Epidermal melanocyte (primary cell): ENCODE measurements at regions not wholly inside any gene's neighbourhood (a gene's known extent, or its start where the extent isn't known, plus 50 kb on each side); places are given as distances from the start of the nearest gene placed in this dataset.

Experiments used
- DNase-seq: peaks from one replicate; pipeline ENCODE4 v3.0.0; 2011; ENCODE audit warnings: low spot score; ENCODE audit not compliant: insufficient read length

DNA sequence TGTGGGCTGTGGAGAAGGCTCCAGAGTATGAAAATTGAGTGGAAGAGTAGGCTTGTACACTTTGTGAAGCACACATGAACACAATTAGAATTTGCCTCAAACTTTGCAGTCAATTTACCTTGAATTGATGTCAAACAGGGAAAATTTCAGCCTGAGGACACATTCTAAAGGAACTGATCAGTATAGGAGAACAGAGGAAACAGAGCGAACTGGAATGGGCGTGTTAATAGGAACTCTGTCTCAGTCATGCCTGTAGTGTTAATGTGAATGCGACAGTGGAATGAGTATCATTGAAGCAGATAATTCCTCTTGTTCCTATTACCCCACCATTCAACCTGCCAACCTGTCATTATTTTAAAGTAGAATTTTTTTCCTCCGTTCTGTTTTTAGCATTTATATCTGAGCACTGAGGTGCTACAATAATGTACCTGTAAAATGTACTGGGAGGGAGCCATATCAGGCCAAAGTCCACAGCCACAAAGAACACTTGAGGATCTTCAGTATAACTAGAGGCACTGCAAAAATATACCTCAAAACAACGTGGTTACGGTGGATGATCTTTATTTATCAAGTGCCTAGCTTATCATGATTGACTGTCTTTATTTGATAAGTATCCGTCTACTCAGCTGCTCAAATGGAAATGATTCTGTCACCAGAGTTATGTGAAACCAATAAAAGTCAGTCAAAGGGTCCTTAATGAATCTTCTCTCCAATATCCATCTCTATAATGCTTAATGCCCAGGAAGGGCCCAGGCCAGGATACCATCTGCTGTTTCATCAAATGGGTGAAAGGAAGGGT is 125.3 kb upstream of the STMND1 start:
- DNase-seq = no peak

- no peak for DNase-seq
These were observed 127.0 kb upstream of the STMND1 start for GRCh38 chr6:16974704-16975359.

DNA sequence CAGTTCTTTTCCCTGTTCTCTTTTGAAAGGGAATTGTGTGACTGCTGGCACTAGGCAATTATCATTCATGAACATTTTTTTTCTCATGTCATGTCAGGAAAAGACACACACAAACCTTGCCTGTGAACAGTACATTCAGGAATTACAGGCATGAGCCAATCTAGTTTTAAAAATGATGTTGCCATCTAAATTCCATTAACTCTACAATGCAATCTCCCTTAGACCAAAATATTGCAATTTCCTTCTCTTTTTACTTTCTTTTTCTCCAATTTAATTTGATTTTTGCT is 127.5 kb upstream of the STMND1 start:
- no peak for DNase-seq

GRCh38 chr6:16973545-16974386 is 128.1 kb upstream of the STMND1 start:
- no peak for DNase-seq

DNA sequence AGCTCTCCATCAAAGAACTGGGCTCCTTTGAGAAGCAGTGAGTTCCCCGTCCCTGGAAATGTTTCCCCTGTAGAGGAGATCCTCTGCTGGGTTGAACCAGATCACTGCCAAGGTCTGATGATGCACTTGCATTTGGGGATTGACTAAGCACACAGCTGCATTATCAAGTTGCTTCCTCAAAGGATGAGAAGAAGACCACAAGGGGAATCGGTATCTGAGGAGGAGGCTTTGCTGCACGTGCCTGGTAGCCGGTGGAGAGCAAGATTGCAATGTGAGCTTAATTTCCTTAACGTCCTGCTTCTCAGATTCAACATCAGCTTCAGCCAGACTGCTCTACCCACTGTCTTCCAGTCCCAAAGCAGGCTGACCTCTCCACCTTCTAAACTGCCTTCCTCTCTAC is 128.8 kb upstream of the STMND1 start:
- no peak for DNase-seq

GRCh38 chr6:16972535-16972934 is 129.3 kb upstream of the STMND1 start:
- no peak for DNase-seq

GRCh38 chr6:16969699-16970655 is 131.9 kb upstream of the STMND1 start:
- DNase-seq = no peak

DNA sequence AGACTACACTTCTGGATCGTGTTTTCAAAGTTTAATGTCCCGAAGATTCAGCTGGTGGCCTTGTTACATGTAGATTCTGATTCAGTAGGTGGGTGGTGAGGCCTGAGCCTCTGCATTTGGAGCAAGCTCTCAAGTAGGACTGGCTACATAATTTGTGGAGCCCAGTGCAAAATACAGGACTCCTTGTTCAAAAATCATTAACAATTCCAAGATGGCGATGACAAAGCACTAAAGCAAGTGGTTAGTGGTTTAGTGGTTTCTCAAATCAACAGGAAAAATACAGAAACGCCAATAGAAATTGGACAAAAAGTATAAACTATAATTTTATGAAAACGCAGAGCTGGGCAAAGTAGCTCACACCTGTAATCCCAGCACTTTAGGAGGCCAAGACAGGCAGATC is 133.7 kb upstream of the STMND1 start:
- no peak for DNase-seq

DNA sequence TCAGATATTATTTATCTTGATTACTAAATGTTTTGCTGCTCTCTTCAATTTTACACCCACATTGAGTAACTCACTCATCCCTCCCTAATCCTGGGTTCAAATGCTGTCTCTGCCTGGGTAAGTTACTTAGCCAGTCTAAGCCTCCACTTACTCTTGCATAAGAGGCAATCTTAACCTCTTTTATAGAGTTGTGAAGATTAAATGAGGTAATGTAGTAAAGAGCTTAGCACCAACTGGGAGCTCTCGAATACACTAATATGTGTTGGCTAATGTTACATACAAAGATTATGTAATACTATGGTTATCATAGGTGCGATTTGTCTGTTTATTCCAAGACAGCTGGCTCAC is 134.4 kb upstream of the STMND1 start:
- DNase-seq = no peak

DNA sequence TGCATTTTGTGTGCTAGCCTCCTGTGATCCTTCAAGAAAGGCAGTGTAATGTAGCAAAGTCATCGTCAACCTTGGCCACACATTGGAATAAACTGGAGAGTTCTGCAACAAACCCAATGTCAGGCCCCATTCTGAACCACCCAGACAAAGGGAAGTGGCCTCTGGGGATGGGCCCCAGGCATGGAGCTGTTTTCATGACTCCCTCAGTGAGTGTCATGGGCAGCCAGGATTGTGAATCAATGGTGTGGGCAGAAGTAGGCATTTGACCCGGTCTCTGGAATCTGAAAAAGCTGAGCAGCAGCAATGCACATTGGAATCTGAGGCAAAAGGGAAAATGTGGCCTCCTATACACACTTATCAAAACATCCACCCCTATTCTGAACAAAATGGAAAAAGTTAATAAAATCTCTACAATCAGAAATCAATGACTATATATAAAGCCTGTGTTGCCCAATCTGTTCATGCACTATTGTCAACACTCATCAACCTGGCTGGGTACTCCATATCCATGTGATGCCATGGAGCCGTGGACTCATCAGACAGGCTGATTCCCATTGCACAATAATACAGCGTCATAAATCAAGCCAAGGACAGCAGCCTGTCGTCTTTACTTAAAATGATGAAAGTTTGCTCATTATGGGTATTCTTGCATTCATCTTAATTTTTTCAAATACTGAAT is 134.9 kb upstream of the STMND1 start:
- no peak for DNase-seq

DNA sequence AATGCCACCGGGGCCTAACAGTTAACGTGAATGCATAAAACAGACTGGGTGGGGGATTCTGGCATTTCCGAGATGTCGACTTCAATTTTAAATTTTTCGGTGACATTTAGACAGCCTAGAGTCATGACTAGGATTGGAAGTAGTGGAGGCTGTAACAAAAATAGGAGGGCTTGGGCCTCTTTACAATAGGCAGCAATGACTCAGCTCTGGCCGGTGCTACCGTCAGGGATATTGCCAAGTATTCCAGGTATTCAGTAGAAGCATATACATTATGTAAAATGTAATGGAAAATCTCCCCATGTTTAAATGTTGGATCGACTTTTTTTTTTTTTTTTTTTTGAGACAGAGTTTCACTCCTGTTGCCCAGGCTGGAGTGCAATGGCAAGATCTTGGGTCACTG is 136.2 kb upstream of the STMND1 start:
- no peak for DNase-seq

GRCh38 chr6:16964553-16965499 is 137.0 kb upstream of the STMND1 start:
- DNase-seq = peak; percentile 42

- no peak for DNase-seq
These were observed 140.3 kb upstream of the STMND1 start for GRCh38 chr6:16961577-16961976.

- DNase-seq = no peak
These were observed 142.1 kb upstream of the STMND1 start for GRCh38 chr6:16959789-16960188.

GRCh38 chr6:16956361-16956760 is 145.5 kb upstream of the STMND1 start:
- DNase-seq = no peak

- DNase-seq = no peak
These were observed 146.0 kb upstream of the STMND1 start for GRCh38 chr6:16955899-16956298.

- DNase-seq = no peak
These were observed 147.9 kb upstream of the STMND1 start for GRCh38 chr6:16953905-16954304.

DNA sequence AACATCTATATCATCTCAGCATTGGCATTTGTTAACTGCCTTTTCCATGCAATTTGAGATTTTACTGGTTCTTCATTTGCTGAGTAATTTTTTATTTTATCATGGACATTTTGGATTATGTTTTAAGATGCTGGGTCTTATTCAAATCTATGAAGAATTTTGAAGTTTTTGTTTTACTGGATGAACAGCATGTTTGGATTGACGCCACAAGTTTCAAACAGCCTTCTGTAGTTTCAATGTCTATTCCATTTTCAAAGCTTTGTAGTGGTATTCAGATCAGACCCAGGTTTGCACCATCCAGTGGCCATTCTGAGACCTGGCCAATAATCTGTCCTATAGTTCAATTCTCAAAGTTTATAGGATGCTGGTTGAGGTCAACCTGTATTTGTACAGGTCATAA is 148.4 kb upstream of the STMND1 start:
- DNase-seq = no peak

DNA sequence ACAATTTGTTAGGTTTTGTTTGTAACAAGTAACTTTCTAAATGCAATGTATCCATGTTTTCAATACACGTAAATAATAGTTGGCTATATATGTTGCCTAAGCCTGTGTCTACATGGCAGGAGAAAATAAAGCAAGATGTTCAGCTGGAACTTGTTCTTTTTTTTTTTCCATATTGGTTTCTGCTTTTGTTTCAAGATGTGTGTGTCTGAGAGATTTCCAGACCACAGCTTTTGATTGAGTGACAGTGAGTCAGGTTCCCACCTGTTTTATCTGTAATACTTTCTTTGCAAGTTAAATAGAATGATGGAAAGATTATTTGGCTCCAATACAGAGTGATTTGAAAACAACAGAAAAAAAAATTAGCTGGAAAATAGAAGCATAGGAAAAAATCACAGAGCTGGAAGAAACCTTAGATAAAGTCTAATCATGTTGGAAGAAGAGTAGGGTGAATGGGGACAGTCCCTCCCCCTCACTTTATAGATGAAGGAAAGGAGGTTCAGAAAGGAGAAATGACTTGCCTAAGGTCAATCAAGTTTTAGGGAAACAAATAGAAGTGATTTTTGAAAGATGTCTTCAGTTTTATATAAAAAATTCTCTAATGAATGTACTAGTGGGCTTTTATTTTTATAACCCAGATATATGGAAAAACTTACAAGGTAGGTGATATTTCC is 150.9 kb upstream of the STMND1 start:
- no peak for DNase-seq
